Epithelial cell of proximal tubule (primary cell): ENCODE measurements at regions not wholly inside any gene's neighbourhood (a gene's known extent, or its start where the extent isn't known, plus 50 kb on each side); places are given as distances from the start of the nearest gene placed in this dataset.
"Not testable (repeated sequence)": the region's sequence is repeated elsewhere in the genome, so short reads cannot be mapped to it uniquely, and the experiment has no call there.

Experiments
- DNase-seq: peaks from one replicate; pipeline ENCODE4 v3.0.0-alpha.2; 2011; ENCODE audit warnings: low read depth
- H3K4me3 ChIP-seq: 2 replicates; pipeline ENCODE4 v1.5.1; 2011; ENCODE audit warnings: low read depth, mild to moderate bottlenecking, low read length
- TF ChIP-seq, protein P1 (sequence below): conservative IDR thresholded peaks from 2 replicates; pipeline ENCODE4 v1.5.1; 2012; ENCODE audit warnings: low read depth, mild to moderate bottlenecking, low read length

DNA sequence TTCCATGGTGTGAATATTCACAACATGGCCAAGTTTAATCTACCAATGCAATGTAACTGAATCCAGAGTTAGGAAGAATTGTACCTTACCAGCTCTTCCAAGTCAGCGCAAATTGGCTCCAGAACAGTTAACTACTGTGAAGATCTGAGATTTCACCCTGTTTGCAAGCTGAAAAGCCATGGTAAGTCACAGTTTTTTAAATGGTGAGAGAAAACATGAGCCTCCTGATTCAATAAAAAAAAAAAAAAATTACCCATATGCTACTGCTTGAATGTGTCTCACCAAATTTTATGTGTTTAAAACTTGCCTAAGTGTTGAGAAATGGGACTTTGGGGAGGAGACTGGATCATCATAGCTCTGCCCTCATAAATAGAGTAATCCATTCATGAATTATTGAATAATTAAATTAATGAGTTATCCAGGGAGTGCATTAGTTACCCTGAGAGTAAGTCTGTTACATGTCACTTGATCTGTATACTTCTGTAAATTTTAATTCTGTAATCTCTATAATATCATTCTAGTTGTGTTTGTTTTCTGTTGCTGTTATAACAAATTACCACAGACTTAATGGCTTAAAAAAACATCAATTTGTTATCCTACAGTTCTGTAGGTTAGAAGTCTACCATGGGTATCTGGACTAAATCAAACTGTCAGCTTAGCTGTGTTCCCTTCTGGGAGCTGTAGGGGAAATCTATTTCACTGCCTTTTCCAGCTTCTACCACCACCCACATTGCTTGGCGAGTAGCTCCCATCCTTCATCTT lies 1355.9 kb downstream of the GRIK2 start:
- no peak overlapping the region for H3K4me3 ChIP-seq
- no peak for DNase-seq
- TF ChIP-seq, protein P1, sequence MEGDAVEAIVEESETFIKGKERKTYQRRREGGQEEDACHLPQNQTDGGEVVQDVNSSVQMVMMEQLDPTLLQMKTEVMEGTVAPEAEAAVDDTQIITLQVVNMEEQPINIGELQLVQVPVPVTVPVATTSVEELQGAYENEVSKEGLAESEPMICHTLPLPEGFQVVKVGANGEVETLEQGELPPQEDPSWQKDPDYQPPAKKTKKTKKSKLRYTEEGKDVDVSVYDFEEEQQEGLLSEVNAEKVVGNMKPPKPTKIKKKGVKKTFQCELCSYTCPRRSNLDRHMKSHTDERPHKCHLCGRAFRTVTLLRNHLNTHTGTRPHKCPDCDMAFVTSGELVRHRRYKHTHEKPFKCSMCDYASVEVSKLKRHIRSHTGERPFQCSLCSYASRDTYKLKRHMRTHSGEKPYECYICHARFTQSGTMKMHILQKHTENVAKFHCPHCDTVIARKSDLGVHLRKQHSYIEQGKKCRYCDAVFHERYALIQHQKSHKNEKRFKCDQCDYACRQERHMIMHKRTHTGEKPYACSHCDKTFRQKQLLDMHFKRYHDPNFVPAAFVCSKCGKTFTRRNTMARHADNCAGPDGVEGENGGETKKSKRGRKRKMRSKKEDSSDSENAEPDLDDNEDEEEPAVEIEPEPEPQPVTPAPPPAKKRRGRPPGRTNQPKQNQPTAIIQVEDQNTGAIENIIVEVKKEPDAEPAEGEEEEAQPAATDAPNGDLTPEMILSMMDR: no peak

DNA sequence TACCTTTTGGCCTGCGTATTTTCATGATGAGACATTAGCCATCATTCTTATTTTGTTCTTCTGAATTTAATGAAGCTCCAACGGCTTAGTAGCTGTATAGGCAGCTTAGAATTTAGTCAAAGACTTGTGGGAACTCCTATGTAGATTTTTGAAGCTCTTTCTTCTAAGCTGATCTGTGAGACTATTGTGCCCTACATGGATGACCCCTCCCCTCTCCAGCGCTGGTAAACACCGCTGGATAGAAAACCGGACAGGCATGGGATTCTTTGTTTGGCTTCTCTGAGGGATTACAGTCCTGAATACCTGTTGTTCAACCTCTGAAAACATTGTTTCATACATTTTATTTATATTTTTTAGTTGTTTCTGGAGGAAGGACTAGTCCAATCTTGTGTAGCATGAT lies 1353.4 kb downstream of the GRIK2 start:
- H3K4me3 ChIP-seq: no peak overlapping the region
- DNase-seq: no peak
- TF ChIP-seq, protein P1: no peak

DNA sequence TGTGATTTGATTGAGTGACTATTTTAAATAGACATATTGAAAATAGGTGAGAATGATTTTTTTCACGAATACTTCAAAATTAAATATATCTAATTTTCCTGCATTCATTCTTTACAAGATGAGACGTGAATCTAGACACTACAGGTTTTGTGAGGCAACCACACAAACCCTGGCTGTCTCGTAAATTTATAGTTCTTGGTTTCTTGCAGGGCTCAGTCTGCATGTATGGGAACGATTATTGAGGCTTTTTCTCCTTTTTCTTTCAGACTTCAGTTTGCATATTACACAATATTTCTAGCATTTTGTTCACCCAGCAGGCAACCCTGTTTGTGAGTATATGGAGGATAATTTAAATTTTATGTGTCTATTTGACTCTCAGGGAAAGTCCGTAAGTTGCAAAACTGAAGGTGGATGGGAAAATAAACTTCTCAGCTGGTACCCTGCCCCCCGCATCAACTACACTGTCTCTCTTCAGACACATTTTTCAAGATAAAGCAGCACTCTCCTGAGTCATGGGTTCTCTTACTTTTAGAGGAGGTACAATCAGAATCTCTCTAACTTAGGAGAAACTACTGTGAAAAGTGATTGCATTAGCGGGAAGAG lies 1349.3 kb downstream of the GRIK2 start:
- no peak for DNase-seq
- TF ChIP-seq, protein P1: no peak
- no peak overlapping the region for H3K4me3 ChIP-seq

DNA sequence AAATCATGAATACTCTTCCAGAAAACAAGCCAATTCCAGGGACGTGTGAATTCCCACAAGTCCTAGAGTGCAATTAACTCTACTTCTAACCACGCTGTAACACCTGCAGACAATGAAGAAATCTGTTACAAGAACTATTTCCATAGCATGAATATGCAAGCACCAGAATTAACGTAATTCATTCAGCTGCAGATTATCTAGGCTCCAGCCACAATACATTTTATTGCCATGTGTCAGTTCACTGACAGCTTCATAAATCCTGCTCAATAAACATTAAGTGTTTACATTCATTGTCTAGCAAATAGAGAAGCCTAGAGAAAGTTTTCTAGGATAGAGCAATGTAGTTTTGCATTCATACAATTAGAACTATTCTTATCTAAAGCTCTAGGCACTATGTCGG lies 1348.5 kb downstream of the GRIK2 start:
- DNase-seq: no peak
- TF ChIP-seq, protein P1: no peak
- no peak overlapping the region for H3K4me3 ChIP-seq

DNA sequence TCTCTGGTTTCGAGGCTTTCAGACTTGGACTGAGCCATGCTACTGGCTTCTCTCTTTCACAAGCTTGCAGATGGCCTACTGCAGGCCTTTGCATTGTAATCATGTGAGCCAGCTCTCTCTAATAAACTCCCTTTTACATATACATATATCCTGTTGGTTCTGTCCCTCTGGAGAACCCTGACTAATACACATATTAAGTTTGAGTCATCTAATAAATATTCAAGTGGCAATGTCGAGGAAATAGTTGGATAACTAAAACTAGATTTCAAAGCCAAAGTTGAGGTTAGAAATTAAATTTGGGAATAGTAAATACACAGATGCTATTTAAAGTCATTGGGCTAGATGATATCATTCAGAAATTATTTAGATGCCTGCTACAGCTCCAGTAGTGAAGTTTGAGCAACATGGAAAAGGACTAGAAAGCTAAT lies 1343.4 kb downstream of the GRIK2 start:
- TF ChIP-seq, protein P1: no peak
- no peak for DNase-seq
- no peak overlapping the region for H3K4me3 ChIP-seq

DNA sequence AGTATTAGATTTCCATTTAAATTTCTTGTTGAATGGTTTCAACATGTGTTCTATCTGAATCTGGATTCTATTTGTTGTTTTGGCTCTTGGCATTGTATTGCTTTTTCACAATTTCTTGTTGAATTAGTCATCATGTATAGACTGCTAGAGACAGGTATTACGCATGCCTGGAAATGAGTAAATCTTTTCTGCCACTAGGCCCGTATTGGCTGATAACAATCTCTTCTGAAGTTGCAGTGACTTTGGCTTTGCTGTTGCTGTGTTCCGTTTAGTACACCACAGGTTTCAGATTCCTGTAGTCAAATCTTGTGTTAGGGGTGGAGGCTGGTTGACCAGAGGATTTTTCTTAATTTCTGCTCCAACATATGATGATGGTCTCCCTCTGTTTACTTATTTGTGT lies 1339.4 kb downstream of the GRIK2 start:
- no peak overlapping the region for H3K4me3 ChIP-seq
- TF ChIP-seq, protein P1: no peak
- DNase-seq: no peak

- DNase-seq, H3K4me3 ChIP-seq: not testable (repeated sequence)
Observed at GRCh38 chr6:102722086-102722485, 1328.6 kb downstream of the GRIK2 start.
